GM23338 (cell line): ENCODE measurements at regions not wholly inside any gene's neighbourhood (a gene's known extent, or its start where the extent isn't known, plus 50 kb on each side); places are given as distances from the start of the nearest gene placed in this dataset.
"Not testable (repeated sequence)": the region's sequence is repeated elsewhere in the genome, so short reads cannot be mapped to it uniquely, and the experiment has no call there.

Experiments used
- ATAC-seq: fragments of 200-7000 bp; cut with Tn5 transposase; 3 replicates; pipeline ENCODE4 v1.9.1; 2020
- DNase-seq: peaks from one replicate; pipeline ENCODE4 v3.0.0-alpha.2; 2015; ENCODE audit warnings: low spot score
- H2AFZ ChIP-seq: fragments of 200-600 bp; sonication (generic); 2 replicates; pipeline ENCODE4 v1.8.0; 2016; ENCODE audit warnings: antibody characterized with exemption, mild to moderate bottlenecking, moderate library complexity
- H3F3A ChIP-seq: fragments of 200-600 bp; sonication (generic); replicated peaks from 2 replicates; pipeline ENCODE4 v1.8.0; 2017; ENCODE audit warnings: antibody characterized with exemption, mixed run types, low read depth
- H3K27ac ChIP-seq: fragments of 200-600 bp; sonication (generic); 2 replicates; pipeline ENCODE4 v1.6.1; 2016; ENCODE audit warnings: low read depth
- H3K27me3 ChIP-seq: fragments of 200-600 bp; sonication (generic); 2 replicates; pipeline ENCODE4 v1.8.0; 2016; ENCODE audit warnings: mild to moderate bottlenecking, mixed run types, moderate library complexity; ENCODE audit not compliant: insufficient read depth
- H3K36me3 ChIP-seq: fragments of 200-600 bp; sonication (generic); 2 replicates; pipeline ENCODE4 v1.8.0; 2016; ENCODE audit warnings: mild to moderate bottlenecking; ENCODE audit not compliant: insufficient read depth
- H3K4me1 ChIP-seq: fragments of 200-600 bp; sonication (generic); 2 replicates; pipeline ENCODE4 v1.8.0; 2016; ENCODE audit warnings: mild to moderate bottlenecking, moderate library complexity; ENCODE audit not compliant: insufficient read depth
- H3K4me2 ChIP-seq: fragments of 200-600 bp; sonication (generic); 2 replicates; pipeline ENCODE4 v1.7.1; 2017; ENCODE audit warnings: mixed run types
- H3K4me3 ChIP-seq: fragments of 200-600 bp; sonication (generic); 2 replicates; pipeline ENCODE4 v1.6.1; 2016; ENCODE audit warnings: mixed run types
- H3K79me2 ChIP-seq: fragments of 200-600 bp; sonication (generic); replicated peaks from 2 replicates; pipeline ENCODE4 v1.8.0; 2017; ENCODE audit warnings: mild to moderate bottlenecking; ENCODE audit not compliant: insufficient read depth
- H3K9me2 ChIP-seq: fragments of 200-600 bp; sonication (generic); 2 replicates; pipeline ENCODE4 v1.8.0; 2017; ENCODE audit not compliant: insufficient read depth
- H4K20me1 ChIP-seq: fragments of 200-600 bp; sonication (generic); replicated peaks from 2 replicates; pipeline ENCODE4 v1.8.0; 2017; ENCODE audit warnings: mild to moderate bottlenecking; ENCODE audit not compliant: insufficient read depth
- H3K27ac Mint-ChIP-seq: 2 replicates; pipeline ENCODE4 v1.8.0; 2020; ENCODE audit warnings: inconsistent platforms, mild to moderate bottlenecking, moderate library complexity, mixed read lengths
- H3K27me3 Mint-ChIP-seq: 3 replicates; pipeline ENCODE4 v1.8.0; 2022; ENCODE audit warnings: low read depth, mild to moderate bottlenecking, moderate library complexity, mixed read lengths, inconsistent platforms; ENCODE audit not compliant: insufficient read depth, poor library complexity
- H3K36me3 Mint-ChIP-seq: 3 replicates; pipeline ENCODE4 v1.8.0; 2021; ENCODE audit warnings: low read depth, mild to moderate bottlenecking, inconsistent platforms, moderate library complexity, mixed read lengths
- H3K4me1 Mint-ChIP-seq: 3 replicates; pipeline ENCODE4 v1.8.0; 2020; ENCODE audit warnings: mild to moderate bottlenecking, inconsistent platforms, mixed read lengths
- H3K4me3 Mint-ChIP-seq: 3 replicates; pipeline ENCODE4 v1.8.0; 2021; ENCODE audit warnings: moderate library complexity, mild to moderate bottlenecking, inconsistent platforms, mixed read lengths
- H3K9me3 Mint-ChIP-seq: 3 replicates; pipeline ENCODE4 v1.8.0; 2020; ENCODE audit warnings: moderate library complexity, mild to moderate bottlenecking, inconsistent platforms, mixed read lengths

DNA sequence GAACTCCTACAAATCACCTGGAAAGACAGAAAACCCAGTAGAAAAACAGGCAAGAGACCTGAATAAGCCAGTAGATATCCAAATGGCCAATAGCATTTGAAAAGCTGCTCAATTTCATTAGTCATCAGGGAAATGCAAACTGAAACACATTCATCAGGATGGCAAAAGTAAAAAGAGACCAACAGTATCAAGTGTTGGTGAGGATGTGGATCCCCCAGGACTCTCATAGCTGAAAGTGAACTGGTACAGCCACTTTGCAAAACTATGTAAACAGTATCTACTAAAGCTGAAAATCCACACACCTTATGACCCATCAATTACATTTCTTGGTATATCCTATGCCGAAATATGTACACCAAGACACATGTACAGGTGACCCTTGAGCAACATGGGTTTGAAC lies 180.4 kb upstream of the IRF2BP2 start:
- H3K4me2 ChIP-seq, H3K9me3 Mint-ChIP-seq, H3F3A ChIP-seq, H3K4me1 ChIP-seq, H3K27me3 Mint-ChIP-seq, H2AFZ ChIP-seq, H3K79me2 ChIP-seq, H4K20me1 ChIP-seq, H3K27ac ChIP-seq, DNase-seq, H3K4me1 Mint-ChIP-seq, H3K27me3 ChIP-seq, H3K4me3 Mint-ChIP-seq, H3K27ac Mint-ChIP-seq, H3K9me2 ChIP-seq, H3K36me3 ChIP-seq, ATAC-seq, H3K4me3 ChIP-seq, H3K36me3 Mint-ChIP-seq: not testable (repeated sequence)

DNA sequence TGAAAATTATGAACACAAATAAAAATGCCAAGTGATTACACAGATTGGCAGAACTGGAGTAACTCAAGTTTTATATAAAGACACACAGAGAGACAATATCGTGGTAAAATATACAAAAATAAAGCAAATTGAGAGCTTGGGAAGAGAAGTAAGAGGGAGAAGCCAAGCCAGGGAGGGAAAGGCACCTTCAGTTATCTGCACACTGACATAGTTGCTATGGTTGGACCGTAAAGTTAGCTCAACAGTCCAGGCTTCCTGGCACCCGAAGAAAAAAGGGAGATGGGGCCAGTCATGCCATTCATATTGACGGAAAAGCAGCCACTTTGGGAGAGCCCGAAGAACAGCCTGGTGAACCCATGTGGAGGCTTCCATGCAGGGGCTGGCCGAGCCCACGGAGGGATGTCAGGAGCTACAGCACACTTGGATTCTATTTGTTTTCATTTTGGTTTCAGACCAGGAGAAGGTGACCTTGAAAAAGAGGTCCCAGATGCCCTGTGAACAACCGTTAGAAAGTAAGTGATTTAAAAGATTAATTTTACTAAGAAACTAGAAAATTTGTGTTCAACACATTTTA lies 177.1 kb upstream of the IRF2BP2 start:
- H3K79me2 ChIP-seq, H3K4me2 ChIP-seq, H3K36me3 Mint-ChIP-seq, H3K27ac Mint-ChIP-seq, H4K20me1 ChIP-seq, H3K27me3 Mint-ChIP-seq, H3K9me2 ChIP-seq, H3K27ac ChIP-seq, H3K36me3 ChIP-seq, H3K27me3 ChIP-seq, ATAC-seq, H3K4me3 ChIP-seq, H3K4me3 Mint-ChIP-seq, H3F3A ChIP-seq, H2AFZ ChIP-seq, DNase-seq, H3K9me3 Mint-ChIP-seq, H3K4me1 Mint-ChIP-seq: not testable (repeated sequence)
- H3K4me1 ChIP-seq, result peaks cover 11% of the 10 kb centered on the region

DNA sequence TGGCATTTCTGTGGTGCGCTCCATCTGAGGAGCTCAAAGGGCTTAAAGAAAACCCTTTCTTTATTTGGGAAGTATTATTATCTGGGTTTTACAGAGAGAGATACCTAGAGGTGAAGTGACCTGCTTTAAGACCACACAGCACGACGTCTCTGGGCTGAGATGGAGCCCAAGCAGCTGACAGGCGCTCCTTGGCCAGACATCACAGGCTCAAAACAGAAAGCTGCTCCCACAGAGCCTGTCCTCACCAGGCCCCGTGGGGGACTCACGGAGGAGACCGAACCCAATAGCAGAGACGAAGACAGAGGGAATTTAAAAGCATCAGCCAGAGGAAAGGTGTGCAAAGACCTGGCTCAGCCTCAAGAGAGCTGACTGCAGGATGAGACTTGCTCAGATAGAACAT lies 175.9 kb upstream of the IRF2BP2 start:
- H3K4me3 ChIP-seq, DNase-seq, H3K27ac Mint-ChIP-seq, H3K4me1 Mint-ChIP-seq, H3K9me3 Mint-ChIP-seq, H3K36me3 Mint-ChIP-seq, H3K36me3 ChIP-seq, H3K79me2 ChIP-seq, H3K27ac ChIP-seq, H3F3A ChIP-seq, H3K27me3 Mint-ChIP-seq, H4K20me1 ChIP-seq, H3K27me3 ChIP-seq, H3K4me2 ChIP-seq, H3K4me3 Mint-ChIP-seq, H2AFZ ChIP-seq: not testable (repeated sequence)
- peaks cover 11% of the 10 kb centered on the region for H3K4me1 ChIP-seq
- ATAC-seq, result peak; percentile 25
- peaks cover 16% of the 10 kb centered on the region for H3K9me2 ChIP-seq

DNA sequence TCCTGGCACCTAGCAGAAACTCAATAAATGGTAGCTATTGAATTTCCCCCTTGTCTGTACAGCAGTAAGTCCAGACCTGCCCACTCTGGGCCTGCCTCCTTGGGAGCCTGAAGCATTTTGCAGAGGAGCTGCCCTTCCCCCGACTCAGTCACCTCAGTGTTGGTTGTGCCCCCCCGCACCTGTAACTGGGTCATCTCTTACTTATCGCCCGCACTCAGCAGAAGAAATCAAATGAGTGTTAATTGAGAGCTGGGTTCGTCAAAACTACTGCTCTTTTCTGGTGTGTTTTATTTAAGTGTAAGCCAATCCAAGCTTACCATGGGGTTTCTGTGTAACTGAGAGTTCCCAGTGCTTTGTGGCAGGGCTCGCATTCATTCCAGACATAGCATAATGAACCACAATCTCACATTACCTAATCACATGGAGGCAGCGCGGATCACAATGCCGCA lies 175.5 kb upstream of the IRF2BP2 start:
- not testable (repeated sequence) for H3K36me3 ChIP-seq, H3K36me3 Mint-ChIP-seq, H3K27me3 Mint-ChIP-seq, H4K20me1 ChIP-seq, DNase-seq, H3K27ac Mint-ChIP-seq, H3K9me3 Mint-ChIP-seq, H3K27ac ChIP-seq, H3K4me3 Mint-ChIP-seq, H2AFZ ChIP-seq, H3K4me3 ChIP-seq, H3F3A ChIP-seq, H3K4me1 Mint-ChIP-seq, H3K79me2 ChIP-seq, H3K27me3 ChIP-seq
- peak; percentile 46 for ATAC-seq
- peaks cover 12% of the 10 kb centered on the region for H3K4me1 ChIP-seq
- H3K9me2 ChIP-seq, result peaks cover 20% of the 10 kb centered on the region
- peak overlapping the region; percentile 61; the same call in 1 of the 2 replicates for H3K4me2 ChIP-seq

DNA sequence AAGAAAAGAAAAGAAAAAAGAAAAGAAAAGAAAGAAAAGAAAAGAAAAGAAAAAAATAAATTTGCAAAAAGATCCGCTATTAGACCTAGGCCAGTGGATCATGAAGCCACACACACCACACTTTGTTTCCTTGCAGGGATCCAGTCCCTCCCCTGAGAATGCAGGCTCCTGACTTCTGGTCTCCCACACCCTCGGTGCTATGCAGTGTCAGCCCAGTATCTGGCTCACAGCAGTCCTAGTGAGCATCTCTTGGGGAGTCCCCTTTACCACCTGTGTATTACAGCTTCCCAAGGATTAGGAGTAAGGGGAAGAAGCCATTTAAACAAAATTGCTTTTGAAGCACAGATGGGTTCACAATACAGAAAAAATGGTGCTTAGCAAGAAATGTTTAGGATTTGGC lies 174.1 kb upstream of the IRF2BP2 start:
- H3K4me3 Mint-ChIP-seq, H3K27me3 Mint-ChIP-seq, H4K20me1 ChIP-seq, H2AFZ ChIP-seq, H3K36me3 Mint-ChIP-seq, H3F3A ChIP-seq, H3K9me3 Mint-ChIP-seq, H3K27ac ChIP-seq, H3K36me3 ChIP-seq, H3K4me3 ChIP-seq, H3K79me2 ChIP-seq, H3K27ac Mint-ChIP-seq, DNase-seq, H3K4me1 Mint-ChIP-seq, H3K27me3 ChIP-seq, H3K4me2 ChIP-seq: not testable (repeated sequence)
- peaks cover 33% of the 10 kb centered on the region for H3K9me2 ChIP-seq
- 0 out of 3 replicates have a peak, but pooled peaks have one; percentile 7 for ATAC-seq
- H3K4me1 ChIP-seq, result peaks cover 18% of the 10 kb centered on the region
